Ovary (tissue), 7 donors: ENCODE measurements at regions not wholly inside any gene's neighbourhood (a gene's known extent, or its start where the extent isn't known, plus 50 kb on each side); places are given as distances from the start of the nearest gene placed in this dataset.

Experiments used
- DNase-seq, 5 donors: peaks; one replicate each; pipeline ENCODE4 v3.0.0-alpha.2; 2019 to 2020
- H3K27ac ChIP-seq, 2 donors: fragments of 200-600 bp; one replicate each; pipeline versions ENCODE4 v1.5.1 to v1.8.0; 2019 to 2022
- H3K27me3 ChIP-seq: fragments of 200-600 bp; one replicate; pipeline ENCODE4 v1.8.0; 2022
- H3K36me3 ChIP-seq: fragments of 200-600 bp; sonication (generic); one replicate; pipeline ENCODE4 v1.5.1; 2019
- H3K4me1 ChIP-seq: one replicate; pipeline ENCODE4 v1.8.1; 2013; ENCODE audit warnings: mild to moderate bottlenecking, moderate library complexity; ENCODE audit not compliant: insufficient read depth
- H3K4me3 ChIP-seq: fragments of 200-600 bp; sonication (generic); one replicate; pipeline ENCODE4 v1.5.1; 2017
- H3K9me3 ChIP-seq, 2 donors: fragments of 200-600 bp in 1 of 2; sonication (generic) in 1 of 2; one replicate each; pipeline versions ENCODE4 v1.5.1 to v1.8.1; 2013 to 2019; ENCODE audit warnings: mild to moderate bottlenecking in 1 of 2, moderate library complexity in 1 of 2
- EP300 ChIP-seq: sonication (generic); formaldehyde crosslinking; IDR thresholded peaks from one replicate; pipeline ENCODE4 v1.6.1; 2017; ENCODE audit warnings: antibody characterized with exemption
- POLR2A ChIP-seq: fragments of 450-650 bp; IDR thresholded peaks from one replicate; pipeline ENCODE4 v1.6.1; 2017; ENCODE audit warnings: antibody characterized with exemption, mild to moderate bottlenecking, moderate library complexity
- WGBS, 3 donors: extraction: QIAGEN DNeasy Blood & Tissue Kit in 1 of 3; methylation state at CpG; one replicate each; pipeline versions ENCODE4 v1.1.5 to v1.1.7; 2013 to 2017; 5-methylcytosine and 5-hydroxymethylcytosine counted together
- intact Hi-C, 4 donors: fragments of 100-400 bp; cut with DNase I; formaldehyde crosslinking; loops; one replicate each; pipeline versions ENCODE4 v1.11.0 to v1.15.1; 2022 to 2023
- TF ChIP-seq, protein P1 (sequence below), 3 donors: fragments of 450-650 bp in 2 of 3; fragments of 200-600 bp in 1 of 3; IDR thresholded peaks; one replicate each; pipeline versions ENCODE4 v1.5.1 to v1.8.0; 2016 to 2022; ENCODE audit warnings: antibody characterized with exemption in 3 of 3, mild to moderate bottlenecking in 1 of 3
- donor health status: DM: no; HTN: no; CAD: no; lungs with moderate emphysema.
- donor health status: DM: no; HTN: no; CAD: no.
- donor health status: Bipolar disorder and iron deficiency.
- donor health status: DM: no; HTN: no; CAD: no.
- donor health status: DM: yes; HTN: yes; CAD: no.

DNA sequence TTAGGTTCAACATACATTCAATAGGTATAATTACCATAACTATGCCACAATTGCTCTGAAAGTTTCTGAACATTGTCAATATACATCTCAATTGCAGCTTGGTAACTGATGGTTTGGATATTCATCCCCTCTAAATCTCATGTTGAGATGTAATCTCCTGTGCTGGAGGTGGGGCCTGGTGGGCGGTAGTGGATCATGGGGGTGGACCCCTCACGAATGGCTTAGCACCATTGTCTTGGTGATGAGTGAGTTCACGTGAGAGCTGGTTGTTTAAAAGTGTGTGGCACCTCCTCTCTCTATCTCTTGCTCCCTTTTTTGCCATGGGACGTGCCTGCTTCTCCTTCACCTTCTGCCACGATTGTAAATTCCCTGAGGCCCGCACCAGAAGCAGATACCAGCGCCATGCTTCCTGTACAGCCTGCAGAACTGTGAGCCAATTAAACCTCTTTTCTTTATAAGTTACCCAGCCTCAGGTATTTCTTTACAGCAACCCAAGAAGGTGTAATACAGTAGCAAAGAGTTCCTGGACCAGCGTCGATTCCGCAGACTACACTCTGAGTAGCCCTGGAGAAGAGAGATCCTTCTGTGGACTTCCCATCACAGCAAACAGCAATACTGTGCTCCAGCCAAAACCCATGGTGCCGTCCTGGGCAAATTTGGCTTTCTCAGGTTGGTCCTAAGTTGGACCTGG lies 83.8 kb upstream of the GRB10 start:
- intact Hi-C loops: no loop called here
- H3K4me1 ChIP-seq: no peaks in the 10 kb centered on the region
- H3K27me3 ChIP-seq: no peaks in the 10 kb centered on the region
- H3K27ac ChIP-seq: no peak overlapping the region
- no peak overlapping the region for H3K4me3 ChIP-seq
- DNase-seq: no peak
- 74 to 84% (median 76%) methylated on average over 11 of the region's 11 CpGs for WGBS, 3 donors
- TF ChIP-seq POLR2A (no peak), EP300 (no peak)
- TF ChIP-seq, protein P1, sequence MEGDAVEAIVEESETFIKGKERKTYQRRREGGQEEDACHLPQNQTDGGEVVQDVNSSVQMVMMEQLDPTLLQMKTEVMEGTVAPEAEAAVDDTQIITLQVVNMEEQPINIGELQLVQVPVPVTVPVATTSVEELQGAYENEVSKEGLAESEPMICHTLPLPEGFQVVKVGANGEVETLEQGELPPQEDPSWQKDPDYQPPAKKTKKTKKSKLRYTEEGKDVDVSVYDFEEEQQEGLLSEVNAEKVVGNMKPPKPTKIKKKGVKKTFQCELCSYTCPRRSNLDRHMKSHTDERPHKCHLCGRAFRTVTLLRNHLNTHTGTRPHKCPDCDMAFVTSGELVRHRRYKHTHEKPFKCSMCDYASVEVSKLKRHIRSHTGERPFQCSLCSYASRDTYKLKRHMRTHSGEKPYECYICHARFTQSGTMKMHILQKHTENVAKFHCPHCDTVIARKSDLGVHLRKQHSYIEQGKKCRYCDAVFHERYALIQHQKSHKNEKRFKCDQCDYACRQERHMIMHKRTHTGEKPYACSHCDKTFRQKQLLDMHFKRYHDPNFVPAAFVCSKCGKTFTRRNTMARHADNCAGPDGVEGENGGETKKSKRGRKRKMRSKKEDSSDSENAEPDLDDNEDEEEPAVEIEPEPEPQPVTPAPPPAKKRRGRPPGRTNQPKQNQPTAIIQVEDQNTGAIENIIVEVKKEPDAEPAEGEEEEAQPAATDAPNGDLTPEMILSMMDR (IDR thresholded peaks at IDR 0.05): no peak
- H3K36me3 ChIP-seq: no peaks in the 10 kb centered on the region
- H3K9me3 ChIP-seq: no peaks in the 10 kb centered on the region

DNA sequence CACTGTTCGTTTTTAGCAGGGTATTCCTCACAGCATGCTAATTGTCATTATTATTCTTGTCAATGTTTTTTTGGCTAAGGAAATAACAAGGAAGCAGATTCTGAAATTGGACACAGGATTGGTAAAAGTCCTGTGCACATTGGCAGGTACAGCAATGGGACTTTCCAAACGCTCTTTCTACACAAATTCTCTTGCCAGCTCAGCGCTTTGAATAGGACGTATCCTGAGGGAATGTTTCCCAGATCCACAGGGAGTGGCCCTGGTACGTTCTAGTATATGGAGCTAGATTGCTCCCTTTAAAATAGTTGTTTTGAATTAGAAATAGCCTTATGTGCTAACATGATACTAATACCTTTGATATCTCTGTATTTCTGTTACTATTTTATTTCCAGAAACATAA lies 82.8 kb upstream of the GRB10 start:
- Histone ChIP-seq H3K36me3 (no peaks in the 10 kb centered on the region), H3K4me3 (no peak overlapping the region), H3K27me3 (no peaks in the 10 kb centered on the region), H3K4me1 (no peaks in the 10 kb centered on the region), H3K27ac (no peak overlapping the region), H3K9me3 (no peaks in the 10 kb centered on the region)
- intact Hi-C loops: no loop called here
- no peak for DNase-seq
- WGBS, 3 donors: 45 to 65% (median 61%) methylated on average over 5 of the region's 5 CpGs
- TF ChIP-seq, protein P1 (IDR thresholded peaks at IDR 0.05): no peak
- no peak for TF ChIP-seq EP300
- TF ChIP-seq POLR2A: no peak

DNA sequence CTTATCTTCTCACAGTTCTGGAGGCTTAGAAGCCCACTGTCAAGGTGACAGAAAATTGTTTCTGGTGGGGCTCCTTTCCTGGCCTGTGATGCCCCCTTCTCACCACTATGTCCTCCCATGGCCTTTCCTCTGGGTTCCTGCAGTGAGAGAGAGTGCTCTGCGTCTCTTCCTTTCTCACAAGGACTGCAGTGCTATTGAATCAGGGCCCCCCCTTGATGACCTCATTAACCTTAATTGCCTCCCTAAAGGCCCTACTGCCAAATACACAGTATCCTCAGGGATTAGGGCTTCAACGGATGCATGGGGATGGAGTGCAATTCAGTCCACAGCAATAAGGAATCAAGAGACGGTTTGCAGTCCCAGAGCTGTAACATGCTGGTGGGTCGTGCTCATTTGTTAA lies 82.0 kb upstream of the GRB10 start:
- no peak for TF ChIP-seq POLR2A
- TF ChIP-seq, protein P1 (IDR thresholded peaks at IDR 0.05): no peak
- no peak for TF ChIP-seq EP300
- WGBS, 3 donors: 37 to 52% (median 51%) methylated on average over 4 of the region's 4 CpGs
- Histone ChIP-seq H3K27ac (no peak overlapping the region), H3K9me3 (no peaks in the 10 kb centered on the region), H3K36me3 (no peaks in the 10 kb centered on the region), H3K4me3 (no peak overlapping the region), H3K27me3 (no peaks in the 10 kb centered on the region), H3K4me1 (no peaks in the 10 kb centered on the region)
- intact Hi-C loops: no loop called here
- DNase-seq: no peak

DNA sequence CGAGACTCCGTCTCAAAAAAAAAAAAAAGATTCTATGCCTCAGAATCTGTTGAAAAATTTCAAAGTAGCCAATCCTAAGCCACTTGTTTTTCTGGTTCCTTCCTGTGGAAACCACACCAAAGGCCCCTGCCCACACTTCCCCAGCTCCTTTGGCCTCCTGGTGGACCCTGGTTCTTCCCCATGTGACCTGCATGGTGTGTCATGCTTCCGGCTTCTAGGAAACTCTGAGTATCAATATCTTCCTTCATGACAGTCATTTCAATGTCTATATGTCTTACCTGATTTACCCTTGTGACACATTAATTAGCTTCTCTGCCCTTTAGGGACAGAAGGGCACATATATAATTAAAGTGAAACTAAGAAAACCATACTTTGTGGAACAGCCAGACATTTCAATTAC lies 80.4 kb upstream of the GRB10 start:
- TF ChIP-seq EP300: no peak
- TF ChIP-seq, protein P1 (IDR thresholded peaks at IDR 0.05): no peak
- no peak for TF ChIP-seq POLR2A
- WGBS, 3 donors: 62 to 93% (median 62%) methylated on average over 3 of the region's 3 CpGs
- no peaks in the 10 kb centered on the region for H3K36me3 ChIP-seq
- H3K27ac ChIP-seq: no peak overlapping the region
- no peaks in the 10 kb centered on the region for H3K27me3 ChIP-seq
- H3K4me3 ChIP-seq: no peak overlapping the region
- DNase-seq: no peak
- no peaks in the 10 kb centered on the region for H3K4me1 ChIP-seq
- H3K9me3 ChIP-seq: no peaks in the 10 kb centered on the region
- intact Hi-C loops: no loop called here
